Right renal pelvis (tissue), 4 donors: ENCODE measurements at regions not wholly inside any gene's neighbourhood (a gene's known extent, or its start where the extent isn't known, plus 50 kb on each side); places are given as distances from the start of the nearest gene placed in this dataset.

ENCODE experiments used
- DNase-seq, 4 donors: peaks; one replicate each; pipeline ENCODE4 v3.0.0-alpha.2; 2013; ENCODE audit warnings: low read depth in 4 of 4, low spot score in 3 of 4, missing footprints in 1 of 4

GRCh38 chr18:56191334-56191733 lies 447.1 kb downstream of the TXNL1 start:
- no peak for DNase-seq

GRCh38 chr18:56189615-56190014 lies 448.8 kb downstream of the TXNL1 start:
- no peak for DNase-seq

- DNase-seq = no peak
These were observed 449.7 kb downstream of the TXNL1 start for GRCh38 chr18:56188529-56189275.

- no peak for DNase-seq
These were observed 452.1 kb downstream of the TXNL1 start for GRCh38 chr18:56186319-56186718.

GRCh38 chr18:56185126-56185525 lies 453.3 kb downstream of the TXNL1 start:
- no peak for DNase-seq

- DNase-seq = no peak
These were observed 461.6 kb downstream of the TXNL1 start for GRCh38 chr18:56176751-56177150.

- no peak for DNase-seq
These were observed 462.9 kb downstream of the TXNL1 start for GRCh38 chr18:56175330-56176001.

DNA sequence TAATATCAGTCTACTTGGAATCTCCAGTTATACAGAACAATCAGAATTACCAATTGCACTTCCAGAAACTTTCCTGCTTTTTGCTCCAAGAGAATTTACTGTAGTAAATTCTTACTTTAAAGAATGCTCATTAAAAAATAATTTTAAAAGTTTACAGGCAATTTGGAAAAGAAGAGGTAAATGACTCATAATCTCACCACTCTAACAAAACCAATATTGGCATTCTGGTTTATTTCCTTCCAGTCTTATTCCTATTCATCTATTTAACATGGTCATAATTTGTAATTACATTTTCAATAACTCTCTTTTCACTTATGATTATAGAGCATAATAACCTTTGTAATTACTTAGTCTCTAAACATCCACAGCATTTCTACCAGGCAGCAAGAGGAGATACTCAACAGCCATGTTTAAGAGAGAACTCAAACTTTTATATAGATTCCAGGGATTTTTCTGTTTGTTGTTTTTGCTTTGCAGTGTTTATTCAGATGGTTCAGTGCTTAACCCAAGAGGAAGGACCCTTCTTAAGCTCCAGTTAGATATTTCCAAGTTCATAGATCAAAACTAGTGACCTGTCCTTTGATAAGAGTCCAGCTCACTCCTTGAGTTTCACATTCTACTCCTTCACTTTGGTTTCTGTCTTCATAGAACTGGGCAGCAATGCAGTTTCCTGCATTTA lies 464.7 kb downstream of the TXNL1 start:
- DNase-seq = no peak

GRCh38 chr18:56172527-56172926 lies 465.9 kb downstream of the TXNL1 start:
- DNase-seq = no peak

GRCh38 chr18:56171848-56172247 lies 466.5 kb downstream of the TXNL1 start:
- no peak for DNase-seq

DNA sequence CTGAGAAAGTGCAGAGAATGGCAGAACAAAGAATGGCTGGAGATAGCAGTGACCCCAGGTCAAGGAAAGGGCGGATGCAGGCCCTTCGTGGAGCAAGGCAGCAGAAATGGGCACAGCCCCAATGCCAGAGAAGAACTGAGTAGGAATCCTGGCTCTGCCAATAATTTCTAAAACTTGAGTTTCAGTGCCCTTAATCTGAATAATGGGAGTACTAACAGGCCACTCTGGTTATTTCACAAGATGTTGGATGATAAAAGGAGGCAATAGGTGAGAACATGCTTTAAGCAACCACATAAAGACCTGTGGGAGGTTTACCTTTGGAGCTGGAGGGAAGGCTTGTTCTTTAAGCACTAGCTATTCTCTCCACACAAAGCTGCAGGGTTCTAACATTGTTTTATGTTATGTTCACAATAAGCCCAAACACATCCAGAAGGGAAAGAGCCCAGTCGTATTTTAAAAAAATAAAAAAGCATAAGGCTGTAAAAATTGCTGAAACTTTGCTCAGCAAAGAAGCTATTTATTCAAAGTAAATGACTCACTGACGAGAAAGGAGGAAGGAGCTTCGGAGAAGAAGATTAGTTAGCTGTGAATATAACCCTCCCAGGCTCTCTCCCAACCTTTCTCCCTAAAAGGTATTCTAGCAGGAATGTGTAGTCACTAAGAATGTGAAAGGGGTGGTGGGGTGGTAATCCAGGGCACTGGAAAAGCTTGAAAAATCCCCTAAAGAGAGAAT lies 470.2 kb downstream of the TXNL1 start:
- DNase-seq = no peak

DNA sequence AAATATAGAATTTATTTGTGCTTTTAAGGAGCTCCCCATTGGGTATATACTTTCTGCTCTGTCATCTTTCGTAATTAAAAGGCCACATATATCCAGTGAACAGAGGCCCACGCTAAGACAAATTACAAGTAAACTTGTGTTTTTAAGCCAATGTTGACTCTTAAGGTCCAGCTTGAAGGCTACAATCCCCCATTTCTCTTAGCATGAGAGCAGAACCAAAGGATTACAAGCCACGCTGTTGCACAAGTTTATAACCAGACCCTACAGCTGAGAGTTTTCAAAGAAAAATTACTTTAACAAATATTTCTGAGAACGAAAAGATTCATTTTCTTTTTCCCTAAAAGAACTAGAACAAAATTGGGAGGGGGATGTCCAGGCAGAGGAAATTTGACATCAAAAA lies 471.0 kb downstream of the TXNL1 start:
- no peak for DNase-seq

- DNase-seq = no peak
These were observed 471.5 kb downstream of the TXNL1 start for GRCh38 chr18:56166914-56167313.

DNA sequence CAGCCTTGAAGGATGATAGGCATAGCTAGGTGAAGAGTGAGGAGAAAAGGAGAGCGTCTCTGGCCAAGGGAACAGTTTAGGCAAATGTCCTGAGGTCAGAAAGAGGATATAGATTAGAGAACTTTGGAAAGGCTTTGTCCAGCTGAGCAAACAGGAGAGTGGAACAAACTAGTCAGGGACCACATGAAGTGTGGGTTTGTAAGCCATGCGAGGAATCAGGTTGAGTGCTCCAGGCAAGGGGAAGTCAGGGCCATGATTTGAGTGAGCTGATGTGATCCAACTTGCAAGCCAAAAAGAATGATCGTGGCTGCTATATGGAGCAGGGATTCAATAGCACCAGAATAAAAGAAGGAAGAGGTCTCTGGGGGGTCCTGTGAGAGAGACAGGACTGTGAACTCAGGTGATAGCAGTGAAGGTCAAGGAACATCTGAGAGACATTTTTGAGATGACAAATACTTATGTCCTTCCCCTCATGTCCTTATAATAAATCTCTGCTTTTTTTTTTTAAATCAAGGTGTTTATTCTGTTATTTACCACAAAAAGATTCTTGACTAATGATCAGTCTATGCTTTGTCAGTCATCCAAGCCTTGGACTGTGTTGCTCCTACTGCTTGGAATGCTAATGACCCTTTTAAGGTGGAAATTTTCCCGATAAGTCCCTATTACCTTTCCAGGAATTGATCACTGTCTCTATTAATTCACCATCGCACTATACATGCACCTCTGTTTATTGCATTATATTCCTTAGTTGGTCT lies 472.6 kb downstream of the TXNL1 start:
- no peak for DNase-seq

DNA sequence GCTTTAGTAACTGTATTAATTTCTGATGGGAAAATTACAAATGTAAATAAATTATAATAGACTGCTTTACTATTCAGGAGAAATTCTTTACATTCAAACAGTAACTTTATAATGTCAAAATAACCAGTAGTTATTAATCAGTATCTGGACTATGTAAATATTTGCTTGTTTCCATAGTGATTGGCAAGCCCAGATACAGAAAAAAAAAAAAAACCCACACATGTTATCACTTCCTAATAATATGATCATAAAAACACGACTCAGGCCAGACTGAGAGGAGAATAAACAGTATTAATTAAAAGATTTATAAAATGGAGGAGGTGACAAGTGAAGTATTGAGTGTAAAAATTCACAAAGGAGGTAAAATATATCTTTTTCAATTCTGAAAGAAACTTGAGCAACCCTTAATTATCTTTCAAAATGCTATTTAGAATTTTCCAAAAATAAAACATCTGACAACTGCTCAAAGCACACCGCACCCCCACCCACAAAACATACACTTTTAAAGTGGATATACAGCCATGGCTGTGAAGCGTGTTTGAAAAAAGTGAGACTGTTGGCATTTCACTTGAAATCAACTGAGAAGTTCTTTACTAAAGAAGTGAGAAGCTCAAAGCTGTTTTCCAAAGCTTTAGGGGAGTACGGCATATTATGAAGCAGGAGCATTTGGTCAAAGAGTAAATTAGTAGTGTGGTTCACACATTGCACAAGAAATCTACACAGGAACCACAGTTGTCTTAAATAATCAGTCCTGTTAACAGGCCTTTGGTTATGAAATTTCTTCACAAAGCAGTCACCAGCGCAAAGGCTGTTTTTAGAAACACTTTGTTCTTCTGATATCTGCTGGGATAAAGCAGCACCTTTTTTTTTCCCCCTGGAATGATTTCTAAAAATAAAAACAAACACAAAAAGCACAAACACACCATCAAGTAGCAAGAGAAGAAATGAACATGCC lies 475.8 kb downstream of the TXNL1 start:
- DNase-seq = no peak

DNA sequence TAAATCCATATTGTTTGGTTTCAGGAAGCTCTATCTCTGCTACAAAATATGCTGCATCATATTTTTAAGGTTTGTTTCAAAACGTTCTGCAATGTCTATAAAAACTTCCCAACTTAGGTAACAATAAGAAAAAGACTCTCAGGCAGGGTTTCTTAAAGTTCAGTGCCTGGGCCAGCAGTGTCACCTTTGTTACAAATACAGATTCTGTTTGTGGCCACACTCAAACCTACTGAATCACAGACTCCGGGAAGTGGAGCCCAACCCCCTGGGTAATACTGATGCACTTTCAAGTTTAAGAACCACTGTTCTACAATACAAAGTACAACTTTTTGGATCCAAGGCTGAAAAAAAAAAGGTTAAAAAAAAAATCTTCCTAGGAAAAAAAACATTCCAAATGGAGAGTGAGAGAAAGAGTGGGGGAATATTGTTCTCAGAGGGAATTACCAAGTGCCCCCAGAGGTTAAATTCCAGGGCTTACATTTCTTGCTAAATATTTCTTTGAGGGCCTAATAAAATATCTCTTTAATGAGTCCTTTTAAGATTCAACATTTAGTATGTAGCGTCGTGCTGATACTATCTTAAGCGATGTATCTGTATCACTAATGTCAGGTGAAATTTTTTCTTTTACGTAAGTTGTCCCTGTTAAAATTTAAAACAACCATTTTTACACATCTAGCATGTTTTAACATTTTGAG lies 476.7 kb downstream of the TXNL1 start:
- DNase-seq = no peak

DNA sequence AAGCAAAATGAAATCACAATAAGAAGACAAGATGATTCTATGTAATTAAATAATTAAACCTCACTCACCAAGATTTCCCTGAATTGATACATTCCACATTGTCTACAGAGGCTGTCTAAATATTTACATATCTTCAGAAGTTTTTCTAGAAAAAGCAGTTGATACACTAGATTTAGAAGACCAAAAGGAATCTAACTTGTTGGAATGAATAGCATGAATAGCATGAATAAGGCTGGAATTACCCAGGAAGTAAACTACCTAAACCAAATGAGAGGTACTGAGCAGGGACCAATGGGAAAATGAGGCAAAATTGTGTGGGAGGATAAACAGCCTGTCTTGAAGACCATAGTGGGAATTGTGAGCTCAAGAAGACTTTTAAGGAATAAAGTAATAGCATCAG lies 479.7 kb downstream of the TXNL1 start:
- no peak for DNase-seq

DNA sequence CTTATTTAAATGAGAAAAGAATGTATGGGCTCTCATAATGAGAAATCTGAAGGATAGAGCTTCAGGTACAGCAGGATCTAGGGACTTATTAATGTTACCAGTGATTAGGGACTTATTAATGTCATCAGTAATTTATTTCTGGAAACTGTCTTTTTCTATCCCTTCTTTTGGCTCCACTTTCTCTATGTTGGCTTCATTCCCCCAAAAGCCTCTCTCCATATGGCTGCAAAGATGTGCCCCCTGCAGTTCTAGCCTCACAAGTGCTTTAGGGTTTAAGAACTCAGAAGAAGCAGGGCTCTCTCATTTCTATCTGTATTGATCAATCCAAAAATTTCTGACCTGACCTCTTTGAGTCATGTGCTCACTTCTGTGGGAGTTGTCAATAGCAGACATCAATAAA lies 480.9 kb downstream of the TXNL1 start:
- DNase-seq = no peak
